H1 (cell line): ENCODE measurements at regions not wholly inside any gene's neighbourhood (a gene's known extent, or its start where the extent isn't known, plus 50 kb on each side); places are given as distances from the start of the nearest gene placed in this dataset.

Source experiments
- CHD2 ChIP-seq: IDR thresholded peaks from 2 replicates; pipeline ENCODE4 v1.6.1; 2012; ENCODE audit warnings: low read length, improper control_type of control experiment
- HDAC2 ChIP-seq, 2 experiments: fragments of 300-600 bp in 1 of 2; sonication (generic) in 1 of 2; IDR thresholded peaks; 2 replicates each; pipeline ENCODE4 v1.6.1; 2011 to 2012; ENCODE audit warnings: low read depth in 2 of 2, low read length in 2 of 2, mild to moderate bottlenecking in 2 of 2, moderate library complexity in 2 of 2, borderline replicate concordance in 1 of 2, inconsistent platforms in 1 of 2
- SAP30 ChIP-seq: fragments of 300-600 bp; sonication (generic); IDR thresholded peaks from 2 replicates; pipeline ENCODE4 v1.7.1; 2012; ENCODE audit warnings: low read length, moderate library complexity, mild to moderate bottlenecking, inconsistent platforms; ENCODE audit not compliant: insufficient read depth, insufficient replicate concordance
- SIX5 ChIP-seq: IDR thresholded peaks from 2 replicates; pipeline ENCODE4 v1.6.1; 2011; ENCODE audit warnings: mild to moderate bottlenecking, low read depth, low read length
- SP4 ChIP-seq: IDR thresholded peaks from 2 replicates; pipeline ENCODE4 v1.6.1; 2012; ENCODE audit warnings: low read length, inconsistent platforms
- SRF ChIP-seq: IDR thresholded peaks from 2 replicates; pipeline ENCODE4 v1.6.1; 2011; ENCODE audit warnings: mild to moderate bottlenecking, low read depth, low read length, moderate library complexity
- USF2 ChIP-seq: IDR thresholded peaks from 2 replicates; pipeline ENCODE4 v1.6.1; 2011; ENCODE audit warnings: low read length, improper control_type of control experiment

DNA sequence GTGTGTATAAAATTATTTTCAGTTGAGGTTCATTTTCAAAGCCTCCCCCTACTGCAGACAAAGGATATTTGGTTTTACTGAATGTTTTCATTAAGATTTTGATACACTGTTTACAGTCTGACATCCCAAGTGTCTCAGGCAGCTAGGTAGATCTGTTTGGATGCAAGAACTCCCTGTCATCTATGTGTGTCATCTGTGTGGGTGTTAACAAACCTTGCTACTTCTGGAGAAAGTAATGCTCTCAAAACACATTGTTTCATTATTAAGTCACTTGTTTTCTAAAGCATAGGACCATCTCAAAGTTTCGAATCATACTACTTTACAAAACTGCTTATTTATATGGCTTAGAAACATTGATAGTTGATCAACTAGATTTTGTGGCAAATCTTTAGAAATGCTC is 114.5 kb upstream of the TMEM170B start (continued):
- TF ChIP-seq SIX5 (no peak), USF2 (no peak), HDAC2 (IDR thresholded peaks at IDR 0.05; ENCODE audit: borderline replicate concordance in 1 of 2, low read depth in 2 of 2, low read length in 2 of 2) (no peak), SAP30 (no peak), SRF (no peak), CHD2 (no peak), SP4 (no peak)
